GM19467 (cell line): ENCODE measurements at regions not wholly inside any gene's neighbourhood (a gene's known extent, or its start where the extent isn't known, plus 50 kb on each side); places are given as distances from the start of the nearest gene placed in this dataset.
A peak's percentile ranks its signal among the peaks of the same experiment; 100 is the strongest.
"Not testable (repeated sequence)": the region's sequence is repeated elsewhere in the genome, so short reads cannot be mapped to it uniquely, and the experiment has no call there.

Source experiments
- ATAC-seq: cut with Tn5 transposase; IDR thresholded peaks from one replicate; pipeline ENCODE4 v1.9.1; 2021; ENCODE audit warnings: mild to moderate bottlenecking, moderate library complexity; ENCODE audit not compliant: unreplicated experiment

DNA sequence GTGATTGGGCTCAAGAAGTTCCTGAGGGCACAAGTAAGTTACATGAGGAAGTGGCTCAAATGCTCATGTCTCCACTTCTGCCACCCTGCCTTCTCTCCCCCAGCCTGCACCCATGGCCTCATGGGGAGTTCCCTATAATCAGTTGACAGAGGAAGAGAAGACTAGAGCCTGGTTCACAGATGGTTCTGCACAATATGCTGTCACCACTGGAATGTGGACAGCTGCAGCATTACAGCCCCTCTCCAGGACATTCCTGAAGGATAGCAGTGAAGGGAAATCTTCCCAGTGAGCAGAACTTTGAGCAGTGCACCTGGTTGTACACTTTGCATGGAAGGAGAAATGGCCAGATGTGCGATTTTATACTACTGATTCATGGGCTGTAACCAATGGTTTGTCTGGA is 352.3 kb downstream of the C12orf75 start:
- ATAC-seq: not testable (repeated sequence)

DNA sequence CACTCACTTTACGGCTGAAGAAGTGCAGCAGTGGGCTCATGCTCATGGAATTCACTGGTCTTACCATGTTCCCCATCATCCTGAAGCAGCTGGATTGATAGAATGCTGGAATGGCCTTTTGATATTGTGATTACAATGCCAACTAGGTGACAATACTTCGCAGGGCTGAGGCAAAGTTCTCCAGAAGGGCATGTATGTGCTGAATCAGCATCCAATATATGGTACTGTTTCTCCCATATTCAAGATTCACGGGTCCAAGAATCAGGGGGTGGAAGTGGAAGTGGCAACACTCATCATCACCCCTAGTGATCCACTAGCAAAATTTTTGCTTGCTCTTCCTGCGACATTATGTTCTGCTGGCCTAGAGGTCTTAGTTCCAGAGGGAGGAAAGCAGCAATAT is 353.3 kb downstream of the C12orf75 start:
- not testable (repeated sequence) for ATAC-seq

DNA sequence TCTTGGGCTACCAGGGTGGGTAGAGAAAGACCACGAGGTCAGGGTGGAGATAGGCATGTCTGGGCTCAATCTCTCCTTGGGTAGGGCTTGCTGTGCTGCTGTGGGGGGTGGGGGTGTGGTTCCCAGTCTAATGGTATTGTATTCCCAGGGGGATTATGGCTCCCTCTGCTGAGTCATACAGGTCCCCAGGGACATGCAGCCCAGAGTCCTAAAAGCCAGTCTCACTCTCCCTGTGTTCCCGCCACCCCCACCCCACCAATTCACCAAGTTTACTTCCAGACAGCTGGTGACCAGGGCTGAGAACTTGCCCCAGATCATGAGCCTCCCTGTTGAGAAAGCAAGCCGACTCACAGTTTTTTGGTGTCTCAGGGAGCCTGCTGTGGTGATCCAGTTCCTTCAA is 367.6 kb downstream of the C12orf75 start:
- ATAC-seq: no peak

DNA sequence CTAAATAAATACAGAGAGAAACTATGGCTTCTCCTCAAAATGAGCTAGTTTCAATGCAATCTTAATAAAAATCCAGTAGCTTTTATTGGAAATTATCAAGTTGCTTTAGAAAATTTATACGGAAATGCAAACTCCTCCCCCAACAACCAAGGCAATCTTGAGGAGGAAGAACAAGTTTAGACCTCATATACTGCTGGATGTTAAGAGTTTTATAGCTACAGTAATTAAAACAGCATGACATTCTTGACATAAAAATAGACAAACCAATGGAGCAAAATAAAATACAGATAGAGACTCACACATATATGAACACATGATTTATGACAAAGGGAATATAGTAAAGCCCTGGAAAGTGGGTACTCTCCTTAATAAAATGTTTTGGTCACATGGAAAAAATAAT is 368.7 kb downstream of the C12orf75 start:
- ATAC-seq: no peak

DNA sequence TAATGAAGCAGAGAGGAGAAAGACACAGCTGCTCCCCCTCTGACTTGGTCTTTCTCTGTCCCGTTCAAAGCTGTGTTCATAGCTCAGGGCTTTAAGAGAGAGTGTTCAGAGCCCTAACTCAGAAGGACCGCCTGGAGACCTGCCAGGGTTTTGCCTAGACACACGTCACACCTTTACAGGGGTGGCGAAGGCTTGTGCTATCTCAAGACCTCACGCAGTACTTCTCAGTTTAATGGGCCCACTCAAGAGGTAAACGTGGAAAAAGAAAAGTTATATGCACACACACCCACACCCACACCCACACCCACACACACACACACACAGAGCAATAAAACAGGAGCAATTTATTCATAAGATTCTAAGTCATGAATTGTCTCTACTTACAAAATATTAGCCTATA is 374.3 kb downstream of the C12orf75 start:
- ATAC-seq: no peak

DNA sequence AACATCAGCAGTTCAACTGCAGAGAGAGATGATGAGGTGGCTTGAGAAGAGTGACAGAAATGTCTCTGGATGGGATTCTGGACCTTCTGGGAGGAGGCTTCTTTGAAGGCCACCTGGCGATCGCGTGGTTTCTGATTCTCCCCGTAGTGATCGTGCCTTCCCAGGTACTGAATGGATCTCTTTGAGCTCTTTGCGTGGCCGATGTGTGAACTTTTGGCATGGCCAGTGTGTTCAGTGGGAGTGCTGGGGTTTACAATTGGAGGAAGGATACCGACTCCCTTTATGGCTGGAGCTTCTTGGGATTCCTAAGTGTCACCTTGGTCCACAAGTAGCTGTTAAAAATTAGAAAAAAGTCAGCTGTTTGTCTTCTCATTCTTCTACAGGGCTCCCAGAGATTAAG is 374.7 kb downstream of the C12orf75 start:
- ATAC-seq: no peak

DNA sequence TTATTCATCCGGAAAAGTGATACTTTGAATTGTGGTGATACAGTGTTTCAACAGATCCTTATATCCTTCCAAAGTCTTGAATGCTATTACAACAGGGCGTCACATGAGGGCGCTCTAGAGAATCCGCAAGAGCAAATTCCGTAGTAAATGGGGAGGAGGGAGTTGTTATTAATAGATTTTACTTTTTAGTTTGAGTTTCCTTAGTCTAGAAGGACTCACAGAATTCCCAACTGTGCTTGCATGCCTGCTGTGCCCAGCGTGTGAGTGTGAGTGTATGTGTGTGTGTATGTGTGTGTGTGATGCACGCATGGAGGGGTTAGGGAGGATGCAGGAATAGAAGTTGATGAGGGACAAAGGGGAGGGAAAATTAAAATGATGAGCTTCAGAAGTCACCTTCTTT is 375.3 kb downstream of the C12orf75 start:
- no peak for ATAC-seq

DNA sequence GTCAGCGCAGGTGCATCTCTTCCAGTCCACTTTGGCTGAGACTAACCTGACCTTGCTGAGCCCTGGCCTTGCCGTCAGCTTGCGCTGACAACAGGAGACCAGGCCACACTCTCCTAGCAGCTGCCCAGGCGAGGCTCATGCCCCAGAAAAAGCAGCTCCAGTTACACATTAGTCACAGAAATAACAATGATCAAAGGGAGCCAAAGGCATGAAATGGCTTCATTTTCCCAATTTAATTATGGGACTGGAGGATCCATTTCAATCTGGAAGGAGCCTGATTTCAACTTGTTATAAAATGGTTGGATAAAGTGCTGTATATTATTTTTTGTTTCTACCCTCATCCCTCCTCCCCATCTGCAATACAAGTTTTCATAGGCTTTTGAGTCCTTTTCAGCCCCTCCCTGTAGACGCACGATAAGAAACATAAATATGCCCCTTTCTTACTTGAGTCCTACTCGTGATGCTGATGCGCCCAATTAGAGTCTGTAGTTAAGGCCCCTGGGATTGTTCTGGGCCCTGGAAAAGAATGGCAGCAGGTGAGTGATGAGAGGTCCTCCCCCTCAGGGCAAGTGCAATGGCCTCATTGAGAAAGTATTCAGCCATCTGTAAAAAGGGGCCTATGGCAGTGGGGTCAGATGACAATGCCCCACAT is 376.0 kb downstream of the C12orf75 start:
- ATAC-seq: no peak

DNA sequence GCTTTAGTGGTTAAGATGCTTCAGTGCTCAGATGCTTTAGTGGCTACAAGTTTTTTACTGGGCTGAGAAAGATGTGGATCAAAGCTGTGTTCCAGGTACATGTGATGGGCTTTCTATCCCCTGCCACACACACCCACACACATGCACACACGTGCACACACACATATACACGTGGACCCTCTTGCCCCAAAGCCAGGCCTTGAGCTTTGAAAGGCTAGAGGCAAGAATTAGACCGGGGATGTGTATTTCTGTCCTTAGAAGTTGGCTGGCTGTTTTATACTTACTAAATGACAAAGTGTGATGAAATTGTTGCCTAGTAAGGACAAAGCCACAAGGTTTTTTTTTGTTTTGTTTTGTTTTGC is 376.5 kb downstream of the C12orf75 start:
- ATAC-seq: no peak

DNA sequence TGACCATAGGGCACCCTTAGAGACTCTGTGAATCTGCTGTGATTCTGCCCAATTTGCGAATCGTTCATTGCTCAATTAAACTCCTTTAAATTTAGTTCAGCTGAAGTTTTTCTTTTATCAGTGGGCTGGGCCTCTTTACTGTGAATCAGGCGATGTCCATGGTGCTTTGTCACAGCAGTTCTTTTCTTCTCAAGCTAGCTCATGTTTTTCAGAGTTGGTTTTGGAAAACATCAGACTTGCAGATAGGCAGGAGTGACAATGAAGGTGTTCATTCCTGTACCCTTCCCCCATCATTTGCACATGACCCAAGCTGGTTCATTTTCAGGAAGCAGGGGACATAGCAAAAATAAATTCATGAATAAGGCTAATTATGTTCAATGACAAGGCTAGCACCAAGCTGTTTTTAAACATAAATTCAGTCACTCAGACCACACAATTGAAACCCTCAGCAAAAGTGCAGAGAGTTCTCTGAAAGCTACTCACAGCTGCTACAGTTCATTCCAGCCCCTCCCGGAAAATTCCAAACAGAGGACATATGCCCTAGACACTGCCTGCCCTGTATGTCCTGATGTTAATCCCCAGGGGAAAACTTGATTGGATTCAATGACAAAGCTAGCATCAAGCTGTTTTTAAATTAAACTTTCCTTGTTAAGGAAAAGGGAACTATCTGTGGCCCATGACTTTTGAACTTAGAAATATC is 383.3 kb downstream of the C12orf75 start:
- no peak for ATAC-seq

DNA sequence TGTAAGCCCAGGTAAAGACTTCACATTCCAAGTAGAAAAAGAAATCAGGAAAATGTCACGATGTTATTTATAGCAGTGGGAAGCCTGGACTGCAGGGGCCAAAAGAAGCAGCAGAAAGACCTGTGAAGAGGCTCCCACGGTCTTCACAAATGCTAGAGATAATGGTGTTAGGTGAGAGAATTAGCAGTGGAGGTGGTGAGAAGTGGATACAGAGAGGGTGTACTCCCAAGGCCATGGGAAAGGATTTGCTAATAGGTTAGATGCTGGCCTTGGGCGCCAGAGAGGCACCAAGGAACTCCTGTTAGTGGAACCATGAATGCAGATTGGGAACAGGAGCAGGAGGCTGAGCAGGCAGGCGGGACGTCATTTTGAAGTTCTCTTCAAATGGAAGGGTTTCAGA is 386.1 kb downstream of the C12orf75 start:
- no peak for ATAC-seq

DNA sequence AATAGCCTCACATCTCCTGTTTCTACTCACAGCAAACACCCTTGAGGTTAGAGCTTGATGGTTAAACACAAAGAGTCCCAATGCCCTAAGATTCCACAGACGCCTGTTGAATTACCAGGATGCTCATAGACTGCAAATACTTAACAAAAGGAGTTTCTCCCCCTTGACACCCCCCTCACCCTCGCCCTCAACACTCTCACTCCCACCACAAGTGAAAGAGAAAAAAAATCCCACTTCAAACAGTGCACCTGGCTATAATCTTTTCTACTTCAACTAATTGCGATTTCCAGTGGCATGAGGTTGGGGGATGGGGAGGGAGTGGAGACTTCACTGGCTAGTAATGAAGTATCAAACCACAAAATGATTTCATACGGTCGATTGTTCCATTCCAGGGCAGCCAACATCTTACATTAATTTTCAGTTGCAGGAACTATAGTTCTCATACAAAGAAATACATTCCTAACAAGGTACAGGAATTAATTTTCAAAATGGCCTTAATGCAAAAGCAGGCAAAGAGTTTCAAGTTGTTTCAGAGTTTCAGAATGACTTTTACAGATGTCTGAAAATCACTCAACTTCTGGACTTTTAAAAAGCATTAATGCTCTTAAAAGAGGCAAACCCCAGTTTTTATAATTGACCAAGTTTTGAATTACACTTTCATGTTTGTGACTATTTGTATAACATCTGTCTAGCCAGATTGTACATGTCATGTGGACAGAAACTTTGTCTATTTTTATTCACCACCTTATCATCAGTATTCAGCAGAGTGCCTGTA is 390.7 kb downstream of the C12orf75 start:
- ATAC-seq: peak; percentile 66

DNA sequence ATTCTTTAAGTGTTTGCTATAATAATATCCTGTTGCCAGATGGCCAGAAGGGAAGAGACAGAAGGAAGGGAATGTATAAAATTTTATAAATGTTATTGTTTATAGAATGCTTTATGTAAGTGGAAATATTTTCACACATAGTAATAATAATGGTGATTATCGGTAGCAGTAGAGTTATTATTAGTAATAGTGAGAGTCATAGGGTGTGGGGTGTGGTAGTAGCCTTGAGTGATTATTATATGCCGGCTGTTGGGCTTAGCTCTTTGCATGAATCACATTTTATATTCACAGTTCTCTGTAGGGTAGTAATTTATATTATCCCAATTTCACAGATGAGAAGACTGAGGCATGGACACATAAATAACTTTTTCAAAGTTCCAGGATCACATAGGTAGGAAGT is 391.4 kb downstream of the C12orf75 start:
- peak; percentile 24 for ATAC-seq

DNA sequence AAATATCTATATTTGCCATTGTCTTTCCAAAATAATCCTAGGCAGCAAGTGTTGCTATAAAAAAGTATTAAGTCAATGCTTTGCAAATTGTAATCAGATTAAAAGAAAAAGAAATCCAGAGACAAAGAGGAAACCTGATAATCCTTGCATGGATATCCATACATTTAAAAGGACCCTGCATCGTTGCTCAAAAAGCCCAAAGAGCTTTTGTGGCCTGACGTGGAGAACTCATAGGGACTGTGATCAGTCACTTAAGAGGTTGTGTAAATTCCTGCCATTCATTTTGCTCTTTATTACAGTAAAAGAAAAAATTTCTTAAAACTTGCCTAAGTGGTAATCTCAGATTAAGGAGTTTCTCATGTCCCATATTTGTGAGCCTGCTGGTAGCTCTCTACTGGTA is 392.6 kb downstream of the C12orf75 start:
- ATAC-seq: no peak

DNA sequence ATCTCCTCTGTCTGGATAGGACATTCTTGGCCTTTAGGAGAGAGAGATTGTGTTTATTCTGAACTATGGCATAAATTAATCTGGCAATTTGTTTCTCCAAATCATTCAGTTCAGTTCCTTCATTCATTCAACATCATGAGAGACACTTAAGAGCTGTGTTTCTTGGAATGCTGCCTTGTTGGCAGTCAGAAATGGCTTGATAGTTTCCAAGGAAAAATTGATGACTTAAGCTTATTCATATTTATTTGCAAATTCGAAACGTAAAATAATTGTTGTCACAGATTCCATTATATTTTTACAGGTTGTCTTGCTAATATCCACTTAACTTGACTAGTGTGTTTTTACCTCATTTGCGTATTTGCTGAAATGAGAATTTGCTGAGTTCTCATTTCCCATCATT is 393.0 kb downstream of the C12orf75 start:
- ATAC-seq: no peak

DNA sequence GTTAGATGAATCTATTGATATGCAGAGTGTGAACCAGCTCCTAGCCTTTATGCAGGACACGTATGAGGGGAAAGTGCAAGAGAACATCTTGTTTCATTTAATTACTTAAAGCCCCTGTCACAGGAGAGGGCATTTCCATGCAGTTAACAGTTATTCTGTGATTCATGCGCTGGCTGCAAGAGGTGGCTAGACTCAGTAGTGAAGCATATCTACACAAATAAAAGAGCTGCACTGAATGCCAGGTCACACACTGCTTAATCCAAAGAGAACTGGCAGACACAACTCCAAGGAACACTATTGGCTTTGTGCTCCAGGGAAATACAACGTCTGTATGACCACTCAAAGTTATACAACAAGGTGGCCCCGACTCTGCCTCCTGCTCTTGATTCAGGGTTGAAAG is 394.1 kb downstream of the C12orf75 start:
- ATAC-seq: no peak

DNA sequence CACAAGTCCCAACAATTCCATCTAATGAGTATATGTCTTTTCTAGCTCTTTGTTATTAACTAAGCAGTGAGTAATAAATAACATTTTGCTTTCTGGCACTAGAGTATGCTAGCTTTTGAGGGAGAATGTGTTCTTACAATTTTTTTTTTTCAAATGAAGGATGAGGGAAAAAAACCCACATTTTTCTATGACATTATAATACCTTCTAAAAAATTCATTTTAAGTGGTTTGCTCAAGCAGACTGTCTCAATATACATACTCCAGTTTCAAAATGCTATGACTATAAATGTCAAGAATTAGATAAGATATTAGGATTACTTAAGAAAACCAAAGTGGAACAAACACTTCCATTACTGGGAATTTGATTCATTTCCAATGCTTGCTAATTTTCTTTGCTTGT is 394.6 kb downstream of the C12orf75 start:
- ATAC-seq: no peak

DNA sequence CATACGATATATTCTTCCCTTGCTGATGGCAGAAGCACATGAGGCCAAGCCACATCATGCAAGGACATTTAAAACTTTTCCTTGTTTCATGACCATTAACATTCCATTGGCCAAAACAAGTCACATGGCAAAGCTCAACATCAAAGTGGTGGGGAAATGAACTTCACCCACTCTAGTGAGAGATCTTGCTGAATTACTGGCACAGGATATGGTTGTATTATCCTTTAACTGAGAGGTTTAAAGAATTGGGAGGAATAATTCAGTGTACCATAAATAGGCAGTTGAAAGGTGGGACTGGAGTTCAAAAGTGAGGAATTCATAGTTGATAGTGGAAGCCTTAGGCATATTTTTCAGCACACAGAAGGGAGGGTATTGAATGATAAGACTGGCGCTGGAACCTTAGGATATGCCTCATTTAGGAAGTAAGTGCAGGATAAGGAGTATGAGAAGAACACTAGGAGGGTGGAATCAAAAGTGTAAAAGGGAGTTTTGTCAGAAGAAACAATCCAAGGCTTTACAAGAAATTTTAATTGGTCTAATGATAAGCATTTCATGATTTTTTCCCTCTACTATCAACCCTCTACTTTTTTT is 398.8 kb downstream of the C12orf75 start:
- no peak for ATAC-seq

DNA sequence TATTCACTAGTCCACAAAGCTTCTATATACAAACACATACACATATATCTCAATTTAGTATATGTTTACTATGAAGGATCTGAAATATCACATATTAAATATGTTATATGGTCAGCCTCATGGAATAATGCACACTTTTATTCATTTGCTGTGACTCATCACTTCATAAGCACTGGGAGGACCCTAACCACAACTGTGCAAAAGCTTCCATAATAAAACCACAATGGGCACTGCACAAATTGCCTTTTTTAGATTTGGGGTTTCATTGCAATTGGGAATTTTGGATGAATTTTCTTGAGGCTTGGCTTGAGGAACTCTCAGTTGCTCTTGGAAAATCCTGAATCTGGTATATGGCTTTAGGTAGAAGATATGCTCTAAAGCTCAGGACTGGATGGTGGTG is 399.4 kb downstream of the C12orf75 start:
- no peak for ATAC-seq

DNA sequence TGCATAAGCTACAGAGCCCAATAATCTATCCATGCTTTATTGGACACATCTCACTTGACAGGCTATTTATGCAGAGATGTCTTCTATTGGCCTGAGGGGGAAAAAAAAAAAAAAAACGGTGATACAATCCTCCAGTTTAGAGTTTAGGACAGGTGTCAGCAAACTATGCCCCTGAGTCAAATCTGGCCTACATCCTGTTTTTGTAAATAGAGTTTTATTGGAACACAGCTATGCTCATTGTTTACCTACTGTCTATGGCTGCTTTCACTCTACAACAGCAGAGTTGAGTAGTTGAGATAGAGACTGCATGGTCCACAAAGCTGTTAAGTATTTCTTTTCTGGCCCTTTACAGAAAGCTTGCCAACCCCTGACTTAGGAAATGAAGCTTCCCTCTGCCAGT is 403.1 kb downstream of the C12orf75 start:
- ATAC-seq: no peak

DNA sequence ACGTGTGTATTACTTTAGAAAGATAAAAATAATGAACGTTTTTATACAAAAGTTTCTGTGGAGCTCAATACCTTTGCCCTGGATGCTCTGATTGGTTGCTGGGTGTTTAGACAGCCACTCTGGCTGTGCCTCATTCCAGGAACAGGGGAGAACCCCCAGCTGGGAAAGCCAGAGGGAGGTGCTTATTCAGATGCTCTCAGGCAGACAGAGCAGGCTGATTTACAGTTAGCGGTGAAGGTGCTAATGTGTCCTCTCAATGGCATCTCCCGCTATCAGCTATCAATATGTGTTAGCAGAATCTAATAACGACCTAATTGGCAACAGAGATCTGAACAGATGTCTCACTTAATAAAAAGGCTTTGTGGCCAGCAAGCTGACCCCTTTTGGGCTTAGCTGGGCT is 402.3 kb downstream of the NUAK1 start:
- no peak for ATAC-seq

DNA sequence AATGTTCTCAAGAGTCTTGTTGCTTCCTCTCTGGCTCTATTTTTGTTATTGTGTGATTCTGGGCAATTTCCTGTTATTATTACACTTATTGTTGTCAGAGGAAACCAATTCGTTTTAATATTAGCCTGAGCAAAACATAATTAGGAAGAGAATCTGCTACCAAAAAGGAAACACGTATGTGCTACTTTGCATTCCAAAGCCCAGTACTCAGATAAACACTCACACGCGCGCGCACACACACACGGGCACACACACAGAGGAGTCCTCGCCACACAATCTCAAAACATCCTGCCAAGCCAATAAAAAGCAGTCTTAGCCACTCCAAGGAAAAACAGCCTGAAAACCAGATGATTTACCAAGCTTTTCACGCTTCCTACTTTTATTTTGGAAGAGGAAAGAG is 400.7 kb downstream of the NUAK1 start:
- no peak for ATAC-seq
